HCT116 (cell line): ENCODE measurements at regions not wholly inside any gene's neighbourhood (a gene's known extent, or its start where the extent isn't known, plus 50 kb on each side); places are given as distances from the start of the nearest gene placed in this dataset.

Experiments
- CTCF ChIP-seq, 3 experiments: fragments of 200-600 bp in 1 of 3; sonication (generic) in 1 of 3; IDR thresholded peaks in 2 of 3; conservative IDR thresholded peaks in 1 of 3; 2 replicates each; pipeline ENCODE4 v1.5.1; 2012 to 2017; ENCODE audit warnings: low read depth in 2 of 3, low read length in 2 of 3, antibody characterized with exemption in 1 of 3, borderline replicate concordance in 1 of 3, control low read depth in 1 of 3, mild to moderate bottlenecking in 1 of 3, mixed read lengths in 1 of 3, mixed run types in 1 of 3, moderate library complexity in 1 of 3; ENCODE audit not compliant: insufficient read depth in 1 of 3
- EGR1 ChIP-seq: IDR thresholded peaks from 2 replicates; pipeline ENCODE4 v1.6.1; 2012; ENCODE audit warnings: low read depth
- EZH2 ChIP-seq: fragments of 200-600 bp; sonication (generic); IDR thresholded peaks from 2 replicates; pipeline ENCODE4 v1.6.1; 2017; ENCODE audit warnings: antibody characterized with exemption, mixed run types
- POLR2A ChIP-seq: IDR thresholded peaks from 2 replicates; pipeline ENCODE4 v1.7.0; 2011; ENCODE audit warnings: borderline replicate concordance; ENCODE audit not compliant: insufficient read depth, insufficient read length; ENCODE audit errors: extremely low read depth
- POLR2AphosphoS5 ChIP-seq: IDR thresholded peaks from 2 replicates; pipeline ENCODE4 v1.6.1; 2011; ENCODE audit warnings: mild to moderate bottlenecking, low read depth, low read length, moderate library complexity
- SP1 ChIP-seq: IDR thresholded peaks from 2 replicates; pipeline ENCODE4 v1.6.1; 2012; ENCODE audit warnings: low read depth
- TCF7L2 ChIP-seq: IDR thresholded peaks from 2 replicates; pipeline ENCODE4 v1.7.0; 2011; ENCODE audit warnings: borderline replicate concordance, inconsistent platforms; ENCODE audit not compliant: insufficient read depth, insufficient read length; ENCODE audit errors: extremely low read depth
- ZNF274 ChIP-seq: fragments of 200-500 bp; sonication (Bioruptor generic); IDR thresholded peaks from 2 replicates; pipeline ENCODE4 v1.6.1; 2014; ENCODE audit warnings: mild to moderate bottlenecking, low read depth, low read length, inconsistent platforms

- TF ChIP-seq POLR2AphosphoS5 (no peak), CTCF (IDR thresholded peaks at IDR 0.05 in 2 of 3, conservative IDR thresholded peaks at IDR 0.05 in 1 of 3; ENCODE audit: borderline replicate concordance in 1 of 3, insufficient read depth in 1 of 3, low read depth in 2 of 3, low read length in 2 of 3) (no peak), EGR1 (no peak), ZNF274 (no peak), POLR2A (no peak), EZH2 (no peak), SP1 (no peak), TCF7L2 (no peak)
Measured at GRCh38 chr10:91013985-91014384, 93.1 kb upstream of the ANKRD1 start.
